Right lobe of liver (tissue), 4 donors: ENCODE measurements at regions not wholly inside any gene's neighbourhood (a gene's known extent, or its start where the extent isn't known, plus 50 kb on each side); places are given as distances from the start of the nearest gene placed in this dataset.

ENCODE experiments used
- POLR2A ChIP-seq: fragments of 450-650 bp; IDR thresholded peaks from one replicate; pipeline ENCODE4 v1.6.1; 2017; ENCODE audit warnings: antibody characterized with exemption, mild to moderate bottlenecking
- TF ChIP-seq, protein P1 (sequence below), 4 donors: fragments of 200-600 bp in 3 of 4; fragments of 450-650 bp in 1 of 4; IDR thresholded peaks; one replicate each; pipeline versions ENCODE4 v1.5.1 to v1.8.0; 2016 to 2022; ENCODE audit warnings: antibody characterized with exemption in 4 of 4, mild to moderate bottlenecking in 2 of 4
- donor health status: DM: no; HTN: no; CAD: no.
- donor health status: DM: no; HTN: no; CAD: no.
- donor health status: DM: no; HTN: yes; CAD: no.

DNA sequence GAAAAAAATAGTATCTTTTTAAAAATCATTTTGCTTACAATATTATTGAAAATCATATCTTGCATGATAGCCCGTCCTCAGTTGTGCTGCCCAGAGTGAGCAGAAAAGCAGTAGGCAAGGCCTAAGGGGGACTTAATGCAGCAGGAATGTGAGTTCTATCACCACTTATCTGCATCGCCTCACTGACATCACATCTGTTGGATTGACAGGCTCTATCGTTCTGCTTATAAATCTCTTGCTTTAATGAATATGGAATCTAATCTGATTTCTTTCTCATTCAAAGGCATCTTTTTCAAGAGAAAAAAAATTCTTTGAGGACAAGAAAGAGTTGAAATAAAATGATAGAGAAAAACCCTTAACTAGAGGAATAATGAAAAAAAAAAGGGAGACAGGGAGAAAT, 249.9 kb downstream of the PAPSS1 start:
- TF ChIP-seq, protein P1, sequence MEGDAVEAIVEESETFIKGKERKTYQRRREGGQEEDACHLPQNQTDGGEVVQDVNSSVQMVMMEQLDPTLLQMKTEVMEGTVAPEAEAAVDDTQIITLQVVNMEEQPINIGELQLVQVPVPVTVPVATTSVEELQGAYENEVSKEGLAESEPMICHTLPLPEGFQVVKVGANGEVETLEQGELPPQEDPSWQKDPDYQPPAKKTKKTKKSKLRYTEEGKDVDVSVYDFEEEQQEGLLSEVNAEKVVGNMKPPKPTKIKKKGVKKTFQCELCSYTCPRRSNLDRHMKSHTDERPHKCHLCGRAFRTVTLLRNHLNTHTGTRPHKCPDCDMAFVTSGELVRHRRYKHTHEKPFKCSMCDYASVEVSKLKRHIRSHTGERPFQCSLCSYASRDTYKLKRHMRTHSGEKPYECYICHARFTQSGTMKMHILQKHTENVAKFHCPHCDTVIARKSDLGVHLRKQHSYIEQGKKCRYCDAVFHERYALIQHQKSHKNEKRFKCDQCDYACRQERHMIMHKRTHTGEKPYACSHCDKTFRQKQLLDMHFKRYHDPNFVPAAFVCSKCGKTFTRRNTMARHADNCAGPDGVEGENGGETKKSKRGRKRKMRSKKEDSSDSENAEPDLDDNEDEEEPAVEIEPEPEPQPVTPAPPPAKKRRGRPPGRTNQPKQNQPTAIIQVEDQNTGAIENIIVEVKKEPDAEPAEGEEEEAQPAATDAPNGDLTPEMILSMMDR (IDR thresholded peaks at IDR 0.05): no peak
- no peak for TF ChIP-seq POLR2A
